ENCODE measurements at regions not wholly inside any gene's neighbourhood (a gene's known extent, or its start where the extent isn't known, plus 50 kb on each side); places are given as distances from the start of the nearest gene placed in this dataset.
"Not testable (repeated sequence)": the region's sequence is repeated elsewhere in the genome, so short reads cannot be mapped to it uniquely, and the experiment has no call there.

GRCh38 chr1:83208540-83208939, 790.4 kb downstream of the TTLL7 start:
- H3K27ac Mint-ChIP-seq; DNase-seq; H3K9me3 ChIP-seq (ENCODE audit: control insufficient read depth in 2 of 3, low read length in 3 of 3); H3K9me3 Mint-ChIP-seq; POLR2A ChIA-PET; H3K36me3 Mint-ChIP-seq; ATAC-seq; H3K4me3 ChIP-seq (ENCODE audit: low read length); CTCF ChIA-PET; H3K4me1 Mint-ChIP-seq; H3K27ac ChIP-seq (ENCODE audit: low read depth, low read length); H3K4me1 ChIP-seq (ENCODE audit: control insufficient read depth in 2 of 2, insufficient read depth in 2 of 2, low read length in 2 of 2); H3K27me3 ChIP-seq (ENCODE audit: control insufficient read depth in 2 of 2, insufficient read depth in 2 of 2, low read length in 2 of 2); H3K27me3 Mint-ChIP-seq; intact Hi-C loops (cut with micrococcal nuclease); H3K4me3 Mint-ChIP-seq; H3K36me3 ChIP-seq (ENCODE audit: control insufficient read depth in 2 of 3, insufficient read depth in 3 of 3, low read length in 3 of 3): not testable (repeated sequence)

- POLR2A ChIA-PET, result interaction anchor here (0.7 kb wide), 1 partner anchor 1507 kb away, joined by 3 read pairs; no protein-coding TSS in a partner anchor
- CTCF ChIA-PET; H3K36me3 ChIP-seq (ENCODE audit: control insufficient read depth in 2 of 3, insufficient read depth in 3 of 3, low read length in 3 of 3); ATAC-seq; H3K27me3 ChIP-seq (ENCODE audit: control insufficient read depth in 2 of 2, insufficient read depth in 2 of 2, low read length in 2 of 2); H3K4me3 Mint-ChIP-seq; H3K4me3 ChIP-seq (ENCODE audit: low read length); DNase-seq; H3K27ac Mint-ChIP-seq; H3K4me1 ChIP-seq (ENCODE audit: control insufficient read depth in 2 of 2, insufficient read depth in 2 of 2, low read length in 2 of 2); intact Hi-C loops (cut with micrococcal nuclease); H3K4me1 Mint-ChIP-seq; H3K27me3 Mint-ChIP-seq; H3K9me3 Mint-ChIP-seq; H3K9me3 ChIP-seq (ENCODE audit: control insufficient read depth in 2 of 3, low read length in 3 of 3); H3K36me3 Mint-ChIP-seq; H3K27ac ChIP-seq (ENCODE audit: low read depth, low read length): not testable (repeated sequence)
These were observed 804.3 kb downstream of the TTLL7 start for GRCh38 chr1:83194610-83195009.

GRCh38 chr1:83182033-83182728, 816.8 kb downstream of the TTLL7 start:
- H3K4me1 ChIP-seq (ENCODE audit: control insufficient read depth in 2 of 2, insufficient read depth in 2 of 2, low read length in 2 of 2); CTCF ChIA-PET; POLR2A ChIA-PET; H3K27ac ChIP-seq (ENCODE audit: low read depth, low read length); H3K27me3 ChIP-seq (ENCODE audit: control insufficient read depth in 2 of 2, insufficient read depth in 2 of 2, low read length in 2 of 2); ATAC-seq; intact Hi-C loops (cut with micrococcal nuclease); H3K9me3 ChIP-seq (ENCODE audit: control insufficient read depth in 2 of 3, low read length in 3 of 3); H3K4me1 Mint-ChIP-seq; DNase-seq; H3K27ac Mint-ChIP-seq; H3K36me3 ChIP-seq (ENCODE audit: control insufficient read depth in 2 of 3, insufficient read depth in 3 of 3, low read length in 3 of 3); H3K27me3 Mint-ChIP-seq; H3K36me3 Mint-ChIP-seq; H3K4me3 ChIP-seq (ENCODE audit: low read length); H3K9me3 Mint-ChIP-seq: not testable (repeated sequence)
- peak overlapping the region in 1 of 10 donors; percentile 22 for H3K4me3 Mint-ChIP-seq

- H3K4me3 Mint-ChIP-seq; intact Hi-C loops (cut with micrococcal nuclease); H3K36me3 Mint-ChIP-seq; H3K9me3 ChIP-seq (ENCODE audit: control insufficient read depth in 2 of 3, low read length in 3 of 3); H3K27ac Mint-ChIP-seq; H3K27me3 ChIP-seq (ENCODE audit: control insufficient read depth in 2 of 2, insufficient read depth in 2 of 2, low read length in 2 of 2); H3K27ac ChIP-seq (ENCODE audit: low read depth, low read length); H3K4me1 Mint-ChIP-seq; H3K4me1 ChIP-seq (ENCODE audit: control insufficient read depth in 2 of 2, insufficient read depth in 2 of 2, low read length in 2 of 2); H3K27me3 Mint-ChIP-seq; DNase-seq; H3K36me3 ChIP-seq (ENCODE audit: control insufficient read depth in 2 of 3, insufficient read depth in 3 of 3, low read length in 3 of 3); H3K9me3 Mint-ChIP-seq; H3K4me3 ChIP-seq (ENCODE audit: low read length); POLR2A ChIA-PET; CTCF ChIA-PET; ATAC-seq: not testable (repeated sequence)
These were observed 818.3 kb downstream of the TTLL7 start for GRCh38 chr1:83180621-83181020.

- H3K9me3 Mint-ChIP-seq, result peaks cover 0 to 12% (median 3%) of the 10 kb centered on the region in 11 donors
- H3K36me3 ChIP-seq (ENCODE audit: control insufficient read depth in 2 of 3, insufficient read depth in 3 of 3, low read length in 3 of 3); H3K4me1 ChIP-seq (ENCODE audit: control insufficient read depth in 2 of 2, insufficient read depth in 2 of 2, low read length in 2 of 2); POLR2A ChIA-PET; H3K4me1 Mint-ChIP-seq; H3K4me3 ChIP-seq (ENCODE audit: low read length); H3K36me3 Mint-ChIP-seq; H3K27ac Mint-ChIP-seq; DNase-seq; H3K4me3 Mint-ChIP-seq; CTCF ChIA-PET; H3K27ac ChIP-seq (ENCODE audit: low read depth, low read length); ATAC-seq; intact Hi-C loops (cut with micrococcal nuclease); H3K27me3 Mint-ChIP-seq; H3K9me3 ChIP-seq (ENCODE audit: control insufficient read depth in 2 of 3, low read length in 3 of 3); H3K27me3 ChIP-seq (ENCODE audit: control insufficient read depth in 2 of 2, insufficient read depth in 2 of 2, low read length in 2 of 2): not testable (repeated sequence)
These were observed 831.3 kb downstream of the TTLL7 start for GRCh38 chr1:83167634-83168033.

GRCh38 chr1:83163879-83164475, 835.0 kb downstream of the TTLL7 start:
- H3K27me3 Mint-ChIP-seq; H3K27ac Mint-ChIP-seq; H3K36me3 Mint-ChIP-seq; H3K27ac ChIP-seq (ENCODE audit: low read depth, low read length); DNase-seq; intact Hi-C loops (cut with micrococcal nuclease); H3K4me3 ChIP-seq (ENCODE audit: low read length); H3K4me3 Mint-ChIP-seq; H3K9me3 Mint-ChIP-seq; H3K4me1 ChIP-seq (ENCODE audit: control insufficient read depth in 2 of 2, insufficient read depth in 2 of 2, low read length in 2 of 2); H3K27me3 ChIP-seq (ENCODE audit: control insufficient read depth in 2 of 2, insufficient read depth in 2 of 2, low read length in 2 of 2); H3K36me3 ChIP-seq (ENCODE audit: control insufficient read depth in 2 of 3, insufficient read depth in 3 of 3, low read length in 3 of 3); H3K4me1 Mint-ChIP-seq; ATAC-seq; CTCF ChIA-PET; POLR2A ChIA-PET; H3K9me3 ChIP-seq (ENCODE audit: control insufficient read depth in 2 of 3, low read length in 3 of 3): not testable (repeated sequence)

- H3K27ac ChIP-seq (ENCODE audit: low read depth, low read length); H3K36me3 ChIP-seq (ENCODE audit: control insufficient read depth in 2 of 3, insufficient read depth in 3 of 3, low read length in 3 of 3); H3K9me3 ChIP-seq (ENCODE audit: control insufficient read depth in 2 of 3, low read length in 3 of 3); intact Hi-C loops (cut with micrococcal nuclease); H3K27ac Mint-ChIP-seq; H3K27me3 Mint-ChIP-seq; H3K4me1 ChIP-seq (ENCODE audit: control insufficient read depth in 2 of 2, insufficient read depth in 2 of 2, low read length in 2 of 2); DNase-seq; POLR2A ChIA-PET; ATAC-seq; H3K4me3 Mint-ChIP-seq; H3K27me3 ChIP-seq (ENCODE audit: control insufficient read depth in 2 of 2, insufficient read depth in 2 of 2, low read length in 2 of 2); H3K36me3 Mint-ChIP-seq; H3K9me3 Mint-ChIP-seq; H3K4me1 Mint-ChIP-seq; H3K4me3 ChIP-seq (ENCODE audit: low read length); CTCF ChIA-PET: not testable (repeated sequence)
These were observed 840.0 kb downstream of the TTLL7 start for GRCh38 chr1:83158924-83159323.
